ENCODE measurements at regions not wholly inside any gene's neighbourhood (a gene's known extent, or its start where the extent isn't known, plus 50 kb on each side); places are given as distances from the start of the nearest gene placed in this dataset.

DNA sequence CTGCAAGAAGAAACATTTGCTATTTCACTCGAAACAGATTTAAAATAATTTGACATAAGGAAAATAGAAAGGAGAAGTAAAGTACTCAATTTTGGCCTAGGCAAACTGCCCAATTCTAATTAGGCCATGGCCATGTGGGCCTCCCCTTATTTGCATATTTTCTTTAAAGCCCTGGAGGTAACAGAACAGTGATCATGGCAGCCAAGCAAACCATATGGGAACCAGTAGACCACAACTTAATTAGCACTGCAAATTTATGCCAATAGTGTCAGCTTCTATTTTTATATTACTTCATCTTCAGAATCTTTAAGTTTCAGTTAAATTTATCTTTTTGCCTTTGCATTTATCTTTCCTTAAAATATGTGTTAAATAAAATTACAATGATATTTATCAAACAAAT, 63.3 kb upstream of the THSD7A start:
- DNase-seq: no peak

DNA sequence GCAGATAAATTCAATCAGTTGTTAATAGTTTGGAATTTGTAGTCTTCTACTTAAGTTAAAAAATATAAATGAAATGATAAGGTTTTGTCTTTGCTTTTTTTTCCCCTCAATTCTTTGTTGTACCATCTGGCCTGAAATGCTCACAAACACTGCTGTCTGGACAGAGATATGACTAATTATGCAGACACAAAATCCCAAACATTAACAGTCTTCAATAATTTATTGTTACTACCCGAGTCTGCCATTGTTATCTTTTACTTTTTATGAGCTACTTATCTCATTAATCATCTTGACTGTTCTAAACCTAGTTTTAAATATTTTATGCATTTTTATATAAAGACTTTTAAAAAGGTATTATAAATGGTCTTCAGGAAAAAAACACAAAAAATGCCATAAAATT, 64.7 kb upstream of the THSD7A start:
- no peak for DNase-seq

DNA sequence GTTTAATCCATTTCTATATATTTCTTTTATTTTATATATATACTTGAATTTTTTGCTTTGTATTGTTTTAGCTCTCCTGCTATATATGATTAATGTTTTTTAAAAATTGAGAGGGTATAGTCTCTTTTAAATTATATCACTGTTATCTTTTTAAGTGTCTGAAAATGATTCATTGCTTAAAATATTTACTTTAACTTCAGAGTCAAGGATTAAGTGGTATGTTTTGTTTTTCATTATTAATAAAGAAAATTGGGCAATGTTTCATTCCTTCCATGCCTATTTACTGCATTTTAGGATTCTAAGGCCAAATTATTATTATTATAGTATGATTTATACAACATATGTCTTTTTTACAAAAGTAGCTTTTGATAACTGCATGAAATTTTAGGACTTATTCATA, 67.2 kb upstream of the THSD7A start:
- no peak for DNase-seq

DNA sequence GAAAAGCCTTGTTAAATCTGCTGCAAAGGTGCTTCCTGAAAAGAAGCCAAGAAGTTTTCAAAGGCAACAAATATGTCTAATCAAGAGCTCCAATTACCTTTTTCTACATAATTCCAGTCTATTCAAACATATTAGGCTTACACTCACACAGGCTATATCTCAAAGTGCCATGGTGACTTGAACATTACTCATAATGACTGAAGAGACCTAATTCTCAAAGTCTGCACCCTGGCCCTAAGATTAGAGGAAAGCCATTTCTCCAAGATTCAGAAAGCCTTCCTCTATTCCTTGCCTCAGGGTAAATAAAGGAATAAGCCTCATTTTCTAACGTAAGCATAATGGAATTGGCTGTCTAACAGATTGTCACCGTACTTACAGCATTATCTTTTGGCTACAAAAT, 78.3 kb upstream of the THSD7A start:
- DNase-seq: no peak

DNA sequence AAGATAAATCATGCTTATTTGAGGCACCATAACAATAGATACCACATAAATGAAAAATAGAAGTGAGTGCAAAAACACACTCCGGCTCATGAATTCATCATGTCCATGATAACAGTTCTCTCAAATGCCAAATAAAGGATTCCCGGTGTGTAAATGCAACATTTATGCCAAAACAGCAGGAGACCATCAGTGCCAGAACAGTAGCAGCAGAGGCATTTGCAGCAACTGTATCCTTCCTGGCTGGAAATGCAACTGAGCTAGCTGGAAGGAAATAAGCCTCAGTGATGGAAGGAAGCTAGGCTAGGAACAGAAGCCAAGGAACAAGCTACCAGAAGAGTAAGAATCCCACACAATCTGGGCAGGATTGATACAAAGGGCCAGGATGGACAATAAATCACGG, 79.9 kb upstream of the THSD7A start:
- no peak for DNase-seq

- DNase-seq: no peak
Measured at GRCh38 chr7:11914645-11915044, 82.6 kb upstream of the THSD7A start.

DNA sequence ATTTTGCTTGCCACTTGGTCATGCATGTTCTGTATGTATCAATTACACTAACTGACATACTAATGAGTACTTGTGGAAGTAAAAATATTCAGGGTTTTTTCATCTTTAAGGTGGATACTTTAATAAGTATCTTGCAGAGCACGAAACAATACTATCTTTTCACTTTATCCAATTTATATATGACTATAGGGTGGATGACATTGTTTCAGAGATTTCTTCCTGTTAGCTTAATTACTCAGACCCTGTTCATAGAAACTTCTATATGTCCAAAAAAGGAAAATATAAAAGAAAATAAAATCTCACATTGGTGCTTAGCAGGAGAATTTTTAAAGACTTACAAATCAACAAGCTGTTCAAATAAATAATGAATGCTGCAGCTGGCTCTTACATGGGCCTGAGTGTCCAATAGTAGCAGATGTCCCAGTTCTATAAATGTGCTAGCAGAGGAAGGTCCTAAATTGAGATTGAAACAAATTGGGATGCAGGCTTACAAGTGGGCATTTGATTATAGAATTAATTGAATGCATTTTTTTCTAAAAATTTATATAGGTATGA, 91.5 kb upstream of the THSD7A start:
- no peak for DNase-seq

GRCh38 chr7:11931307-11931706, 99.3 kb upstream of the THSD7A start:
- no peak for DNase-seq

- no peak for DNase-seq
Measured at GRCh38 chr7:11934796-11935195, 102.8 kb upstream of the THSD7A start.

DNA sequence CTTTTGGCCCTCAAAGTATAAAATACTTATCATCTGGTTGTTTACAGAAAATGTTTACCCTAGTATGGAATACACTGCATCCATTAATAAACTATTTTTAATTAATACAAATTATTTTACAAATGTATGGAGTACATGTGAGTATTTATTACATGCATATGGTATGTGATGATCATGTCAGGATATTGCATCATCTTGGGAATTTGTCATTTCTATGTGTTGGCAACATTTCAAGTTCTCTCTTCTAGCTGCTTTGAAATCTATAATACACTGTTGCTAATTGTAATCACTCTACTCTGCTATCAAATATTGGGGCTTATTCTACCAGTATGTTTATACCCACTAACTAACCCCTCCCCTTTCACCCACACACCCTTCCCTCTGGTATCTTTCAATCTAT, 103.9 kb upstream of the THSD7A start:
- no peak for DNase-seq

DNA sequence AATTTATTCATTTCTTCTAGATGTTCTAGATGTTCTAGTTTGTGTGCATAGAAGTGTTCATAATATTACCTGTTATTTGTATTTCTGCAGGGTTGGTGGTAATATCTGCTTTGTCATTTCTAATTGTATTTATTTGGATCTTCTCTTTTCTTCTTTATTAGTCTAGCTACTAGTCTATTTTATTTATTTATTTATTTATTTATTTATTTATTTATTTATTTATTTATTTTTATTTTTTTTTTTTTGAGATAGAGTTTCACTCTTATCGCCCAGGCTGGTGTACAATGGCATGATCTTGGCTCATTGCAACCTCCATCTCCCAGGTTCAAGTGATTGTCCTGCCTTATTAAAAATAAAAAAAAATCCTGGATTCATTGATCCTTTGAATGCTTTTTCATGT, 114.8 kb upstream of the THSD7A start:
- DNase-seq: no peak

GRCh38 chr7:11950281-11950680, 118.3 kb upstream of the THSD7A start:
- DNase-seq: no peak

- no peak for DNase-seq
Measured at GRCh38 chr7:11950942-11951341, 118.9 kb upstream of the THSD7A start.

DNA sequence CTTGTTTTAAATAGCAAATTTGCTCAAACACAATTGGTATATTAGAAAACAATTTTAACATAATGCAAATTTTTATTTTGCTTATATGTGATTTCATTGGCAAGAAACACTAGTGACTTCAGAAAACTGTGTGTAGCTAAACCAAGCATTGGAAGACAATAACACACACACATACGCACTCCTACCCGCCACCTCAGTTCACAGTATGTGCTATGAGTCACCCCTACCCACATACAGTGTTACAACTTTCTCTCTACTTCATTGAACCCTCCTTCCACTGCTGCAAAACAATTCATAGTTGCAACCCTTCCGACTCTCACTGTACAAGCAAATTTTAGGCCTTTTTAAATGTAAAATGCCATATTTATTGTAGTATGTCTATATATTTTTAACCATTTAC, 119.9 kb upstream of the THSD7A start:
- DNase-seq: no peak

DNA sequence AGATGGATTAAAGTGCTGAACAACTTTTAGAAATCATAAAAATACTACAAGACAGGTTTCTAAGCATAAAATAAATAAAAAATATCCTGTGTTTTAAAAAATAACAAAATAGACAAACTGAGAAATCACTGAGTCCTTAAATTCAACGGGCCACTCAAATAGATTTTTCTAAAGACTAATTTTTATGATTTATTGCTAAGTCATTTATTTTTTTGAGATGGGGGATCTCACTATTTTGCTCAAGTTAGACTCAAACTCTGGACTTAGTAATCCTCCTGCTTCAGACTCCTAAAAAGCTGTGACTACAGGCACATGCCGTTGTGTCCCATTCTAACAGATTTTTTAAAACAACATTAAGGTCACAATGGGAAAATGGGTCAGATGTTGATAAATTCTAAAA, 121.0 kb upstream of the THSD7A start:
- no peak for DNase-seq

DNA sequence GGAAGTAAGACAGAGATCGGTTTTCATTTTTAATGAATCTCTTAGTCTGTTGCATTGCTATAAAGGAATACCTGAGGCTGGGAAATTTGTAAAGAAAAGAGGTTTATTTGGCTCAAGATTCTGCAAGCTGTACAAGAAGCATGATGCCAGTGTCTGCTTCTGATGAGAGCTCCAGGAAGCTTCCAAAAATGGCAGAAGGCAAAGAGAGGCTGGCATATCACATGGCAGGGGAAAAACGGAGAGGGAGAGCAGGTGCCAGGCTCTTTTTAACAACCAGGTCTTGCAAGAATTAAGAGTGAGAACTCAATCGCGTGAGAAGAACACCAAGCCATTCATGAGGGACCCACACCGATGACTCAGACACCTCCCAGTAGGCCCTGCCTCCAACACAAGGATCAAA, 125.0 kb upstream of the THSD7A start:
- DNase-seq: no peak

DNA sequence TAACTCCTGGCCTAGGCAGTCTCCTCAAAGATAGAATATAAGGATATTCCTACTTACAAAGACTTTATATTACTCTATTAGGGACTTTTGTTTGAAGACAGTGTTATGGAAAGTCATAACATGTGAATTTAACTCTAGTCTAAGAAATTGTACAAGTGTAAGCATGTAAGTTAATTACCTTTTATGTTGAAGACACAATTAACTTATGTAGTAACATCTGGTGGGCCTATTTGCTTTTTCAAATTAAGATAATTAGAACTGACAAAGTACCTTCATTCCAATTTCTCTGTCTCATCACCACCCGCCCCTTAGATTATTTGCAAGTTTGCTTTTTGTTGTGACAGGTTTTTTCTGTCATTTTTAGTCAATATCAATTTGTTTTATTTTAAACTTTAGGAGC, 126.0 kb upstream of the THSD7A start:
- DNase-seq: no peak

- DNase-seq: no peak
Measured at GRCh38 chr7:11959121-11959520, 127.1 kb upstream of the THSD7A start.

DNA sequence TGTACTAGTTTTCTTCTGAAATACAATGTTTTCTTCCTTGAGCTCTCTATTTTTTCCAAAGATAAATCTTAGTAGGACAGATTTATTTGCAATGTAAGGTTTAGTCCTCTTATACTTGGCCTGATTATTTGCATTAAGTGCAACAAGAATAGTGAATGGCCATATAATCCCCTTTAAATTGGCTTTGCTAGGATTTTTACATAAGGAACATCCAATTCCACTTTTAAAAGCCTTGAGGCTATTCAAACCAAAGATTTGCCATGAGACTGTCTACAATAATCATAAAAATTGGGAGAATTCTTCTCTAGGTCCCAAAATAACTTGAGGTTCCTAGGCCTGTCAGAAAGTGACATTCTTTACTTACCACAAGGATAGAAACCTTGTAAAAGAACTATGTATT, 128.6 kb upstream of the THSD7A start:
- no peak for DNase-seq

DNA sequence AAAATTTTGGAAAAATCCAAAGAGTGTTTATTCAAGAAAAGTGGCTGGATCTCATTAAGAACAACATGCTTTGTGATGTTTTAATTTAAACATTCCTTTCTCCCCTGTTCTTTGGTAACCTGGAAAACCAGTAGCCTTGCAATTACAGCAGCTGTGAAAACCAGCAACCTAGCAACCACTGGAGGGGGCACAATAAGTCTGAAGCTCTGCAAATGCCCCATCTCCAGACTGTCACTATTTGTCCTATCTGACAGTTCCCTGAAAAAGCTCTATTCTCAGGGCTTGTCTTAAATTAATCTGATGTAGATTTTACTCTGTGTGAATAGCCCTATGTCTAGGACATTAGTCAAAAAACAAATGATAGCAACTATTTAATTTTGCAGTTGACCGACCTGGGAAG, 137.6 kb upstream of the THSD7A start:
- DNase-seq: no peak

- DNase-seq: no peak
Measured at GRCh38 chr7:11970132-11970531, 138.1 kb upstream of the THSD7A start.

DNA sequence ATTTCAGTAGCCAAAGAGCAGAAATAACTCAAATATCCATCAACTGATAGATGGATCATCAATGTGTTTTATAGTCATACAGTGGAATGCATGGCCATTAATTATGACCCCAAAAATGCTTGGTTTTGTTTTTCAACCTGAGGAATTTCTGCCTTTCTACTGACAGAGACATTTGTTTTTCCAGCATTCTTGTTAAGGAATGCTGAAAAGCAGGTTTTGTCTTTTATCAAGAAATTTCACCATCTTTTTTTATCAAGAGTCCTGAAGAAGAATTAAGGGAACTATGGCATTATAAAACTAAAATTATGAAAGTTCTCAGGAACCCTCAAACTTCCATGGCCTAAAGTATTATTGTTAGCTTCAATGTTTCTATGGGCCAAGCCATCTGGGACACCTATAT, 153.4 kb upstream of the THSD7A start:
- no peak for DNase-seq

GRCh38 chr7:11985971-11986370, 154.0 kb upstream of the THSD7A start:
- no peak for DNase-seq

DNA sequence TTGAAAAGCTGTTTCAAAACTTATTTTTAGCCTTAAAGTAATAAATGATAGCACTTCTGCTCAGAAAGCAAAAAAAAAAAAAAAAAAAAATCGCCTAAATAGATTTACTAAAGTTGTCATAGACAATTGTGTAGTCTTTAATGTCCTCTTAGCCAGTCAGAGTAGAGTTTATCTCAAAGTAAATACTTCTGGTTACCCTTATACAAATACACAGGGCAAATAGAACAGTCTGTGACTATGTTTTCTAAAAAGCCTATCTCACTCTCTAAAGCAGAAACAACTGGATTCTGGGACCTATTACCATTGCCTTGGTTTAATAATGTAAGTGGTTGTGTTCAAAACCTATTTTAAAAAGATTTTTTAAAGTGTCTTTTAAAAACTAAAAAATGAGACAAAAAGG, 156.2 kb upstream of the THSD7A start:
- no peak for DNase-seq

GRCh38 chr7:12002428-12002827, 170.4 kb upstream of the THSD7A start:
- DNase-seq: no peak

DNA sequence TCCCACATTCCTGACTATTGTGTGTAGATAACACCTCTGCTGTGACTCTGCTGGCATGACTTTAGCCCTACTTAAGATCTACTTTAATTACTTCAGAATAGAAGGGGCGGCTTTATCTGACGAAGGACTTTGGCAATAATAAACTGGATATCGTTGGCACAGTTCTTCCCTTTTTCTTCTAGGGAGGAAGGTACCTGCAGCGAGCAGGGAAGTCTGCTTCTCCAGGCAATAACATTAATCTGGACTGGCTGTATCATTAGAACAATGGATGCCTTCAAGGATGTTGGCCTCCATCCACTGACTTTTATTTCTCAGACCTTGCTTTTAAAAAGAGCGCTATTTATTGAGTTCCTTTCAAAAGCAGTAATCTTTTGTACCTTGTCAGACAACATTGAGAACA, 172.6 kb upstream of the THSD7A start:
- DNase-seq: no peak
